Tongue (tissue), 1 donor: ENCODE measurements at regions not wholly inside any gene's neighbourhood (a gene's known extent, or its start where the extent isn't known, plus 50 kb on each side); places are given as distances from the start of the nearest gene placed in this dataset.

Experiments used
- DNase-seq: peaks from one replicate; pipeline ENCODE4 v3.0.0-alpha.2; 2015

GRCh38 chr12:25755136-25755970 lies 202.3 kb upstream of the LMNTD1 start:
- peak; percentile 33 for DNase-seq

- no peak for DNase-seq
These were observed 202.6 kb upstream of the RASSF8 start for GRCh38 chr12:25755971-25756260.

- DNase-seq, result no peak
These were observed 201.3 kb upstream of the RASSF8 start for GRCh38 chr12:25757037-25757665.

GRCh38 chr12:25759752-25760151 lies 198.7 kb upstream of the RASSF8 start:
- DNase-seq, result no peak

GRCh38 chr12:25761356-25761755 lies 197.1 kb upstream of the RASSF8 start:
- DNase-seq, result no peak

- no peak for DNase-seq
These were observed 194.1 kb upstream of the RASSF8 start for GRCh38 chr12:25764409-25764808.

GRCh38 chr12:25764892-25765291 lies 193.6 kb upstream of the RASSF8 start:
- DNase-seq, result no peak

- DNase-seq, result no peak
These were observed 190.9 kb upstream of the RASSF8 start for GRCh38 chr12:25767606-25768005.

GRCh38 chr12:25768151-25768550 lies 190.3 kb upstream of the RASSF8 start:
- no peak for DNase-seq

- DNase-seq, result no peak
These were observed 189.2 kb upstream of the RASSF8 start for GRCh38 chr12:25769082-25769945.

GRCh38 chr12:25771041-25771440 lies 187.4 kb upstream of the RASSF8 start:
- DNase-seq, result no peak

- DNase-seq, result no peak
These were observed 187.0 kb upstream of the RASSF8 start for GRCh38 chr12:25771476-25771875.

GRCh38 chr12:25775968-25776367 lies 182.5 kb upstream of the RASSF8 start:
- no peak for DNase-seq

- no peak for DNase-seq
These were observed 177.7 kb upstream of the RASSF8 start for GRCh38 chr12:25780771-25781170.

- no peak for DNase-seq
These were observed 177.2 kb upstream of the RASSF8 start for GRCh38 chr12:25781232-25781631.

GRCh38 chr12:25783566-25783965 lies 174.9 kb upstream of the RASSF8 start:
- no peak for DNase-seq

GRCh38 chr12:25784669-25785068 lies 173.8 kb upstream of the RASSF8 start:
- no peak for DNase-seq

- DNase-seq, result no peak
These were observed 173.3 kb upstream of the RASSF8 start for GRCh38 chr12:25785134-25785533.

- DNase-seq, result peak; percentile 54
These were observed 170.8 kb upstream of the RASSF8 start for GRCh38 chr12:25787701-25788100.

GRCh38 chr12:25788707-25789442 lies 169.6 kb upstream of the RASSF8 start:
- DNase-seq, result no peak

GRCh38 chr12:25789541-25789944 lies 168.9 kb upstream of the RASSF8 start:
- DNase-seq, result peak; percentile 59

- DNase-seq, result no peak
These were observed 166.5 kb upstream of the RASSF8 start for GRCh38 chr12:25792031-25792430.
